H9 (cell line): ENCODE measurements at regions not wholly inside any gene's neighbourhood (a gene's known extent, or its start where the extent isn't known, plus 50 kb on each side); places are given as distances from the start of the nearest gene placed in this dataset.

Experiments used
- DNase-seq: peaks from one replicate; pipeline ENCODE4 v3.0.0-alpha.2; 2017
- H2AFZ ChIP-seq: one replicate; pipeline ENCODE4 v1.6.1; 2013; ENCODE audit warnings: mild to moderate bottlenecking, low read length, control low read depth, moderate library complexity
- H2AK5ac ChIP-seq: 2 replicates; pipeline ENCODE4 v1.6.1; 2013; ENCODE audit warnings: low read length, control low read depth, mixed read lengths; ENCODE audit not compliant: insufficient read length
- H2BK120ac ChIP-seq: one replicate; pipeline ENCODE4 v1.6.1; 2013; ENCODE audit warnings: low read depth, mild to moderate bottlenecking, low read length, control low read depth, inconsistent platforms; ENCODE audit not compliant: poor library complexity, severe bottlenecking
- H2BK12ac ChIP-seq: 2 replicates; pipeline ENCODE4 v1.6.1; 2013; ENCODE audit warnings: low read length, control low read depth, mixed read lengths, low read depth; ENCODE audit not compliant: insufficient read length
- H2BK15ac ChIP-seq: 2 replicates; pipeline ENCODE4 v1.6.1; 2013; ENCODE audit warnings: low read depth, low read length, control low read depth
- H2BK20ac ChIP-seq: one replicate; pipeline ENCODE4 v1.6.1; 2013; ENCODE audit warnings: low read depth, mild to moderate bottlenecking, low read length, control low read depth, inconsistent platforms; ENCODE audit not compliant: poor library complexity, severe bottlenecking
- H2BK5ac ChIP-seq: 2 replicates; pipeline ENCODE4 v1.6.1; 2013; ENCODE audit warnings: low read length, control low read depth, mixed read lengths; ENCODE audit not compliant: insufficient read length
- H3K14ac ChIP-seq: 2 replicates; pipeline ENCODE4 v1.6.1; 2013; ENCODE audit warnings: low read length, control low read depth; ENCODE audit not compliant: insufficient read depth
- H3K18ac ChIP-seq: 2 replicates; pipeline ENCODE4 v1.6.1; 2013; ENCODE audit warnings: low read depth, mild to moderate bottlenecking, mixed read lengths, low read length, control low read depth; ENCODE audit not compliant: insufficient read length
- H3K23ac ChIP-seq: 2 replicates; pipeline ENCODE4 v1.6.1; 2013; ENCODE audit warnings: low read length, control low read depth, mixed read lengths, low read depth; ENCODE audit not compliant: insufficient read length
- H3K23me2 ChIP-seq: 2 replicates; pipeline ENCODE4 v1.6.1; 2013; ENCODE audit warnings: low read depth, mild to moderate bottlenecking, mixed read lengths, low read length, control low read depth; ENCODE audit not compliant: insufficient read length, poor library complexity, severe bottlenecking
- H3K27ac ChIP-seq: 2 replicates; pipeline ENCODE4 v1.5.1; 2013; ENCODE audit warnings: low read length, control low read depth, mixed read lengths, low read depth; ENCODE audit not compliant: insufficient read length
- H3K27me3 ChIP-seq: 2 replicates; pipeline ENCODE4 v1.6.1; 2013; ENCODE audit warnings: low read length, control low read depth, inconsistent platforms; ENCODE audit not compliant: insufficient read depth
- H3K4ac ChIP-seq: 2 replicates; pipeline ENCODE4 v1.6.1; 2013; ENCODE audit warnings: low read depth, mild to moderate bottlenecking, control low read depth, inconsistent platforms, low read length, moderate library complexity
- H3K4me1 ChIP-seq: 2 replicates; pipeline ENCODE4 v1.6.1; 2013; ENCODE audit warnings: low read length, control low read depth, inconsistent platforms; ENCODE audit not compliant: insufficient read depth
- H3K4me2 ChIP-seq: 2 replicates; pipeline ENCODE4 v1.6.1; 2013; ENCODE audit warnings: low read length, control low read depth, mixed read lengths; ENCODE audit not compliant: insufficient read length, insufficient read depth
- H3K56ac ChIP-seq: 2 replicates; pipeline ENCODE4 v1.6.1; 2013; ENCODE audit warnings: low read depth, mild to moderate bottlenecking, mixed read lengths, low read length, control low read depth; ENCODE audit not compliant: insufficient read length
- H3K79me1 ChIP-seq: 2 replicates; pipeline ENCODE4 v1.6.1; 2013; ENCODE audit warnings: low read depth, mild to moderate bottlenecking, moderate library complexity, low read length, control low read depth, inconsistent platforms; ENCODE audit not compliant: insufficient read depth, poor library complexity, severe bottlenecking
- H3K79me2 ChIP-seq: 2 replicates; pipeline ENCODE4 v1.6.1; 2013; ENCODE audit warnings: low read length, control low read depth, inconsistent platforms; ENCODE audit not compliant: insufficient read depth
- H3K9ac ChIP-seq: 2 replicates; pipeline ENCODE4 v1.6.1; 2013; ENCODE audit warnings: low read length, control low read depth, mixed read lengths; ENCODE audit not compliant: insufficient read length; ENCODE audit errors: extremely low read depth
- H3K9me3 ChIP-seq: one replicate; pipeline ENCODE4 v1.6.1; 2013; ENCODE audit warnings: low read depth, low read length, inconsistent platforms; ENCODE audit not compliant: control insufficient read depth
- H3T11ph ChIP-seq: one replicate; pipeline ENCODE4 v1.6.1; 2013; ENCODE audit warnings: mild to moderate bottlenecking, low read length, control low read depth, inconsistent platforms
- H4K20me1 ChIP-seq: one replicate; pipeline ENCODE4 v1.6.1; 2013; ENCODE audit not compliant: control insufficient read depth, insufficient read length, insufficient read depth
- H4K5ac ChIP-seq: 2 replicates; pipeline ENCODE4 v1.6.1; 2013; ENCODE audit warnings: low read depth, mild to moderate bottlenecking, mixed read lengths, low read length, control low read depth; ENCODE audit not compliant: insufficient read length
- H4K8ac ChIP-seq: replicated peaks from 2 replicates; pipeline ENCODE4 v1.6.1; 2013; ENCODE audit warnings: low read length, control low read depth, mixed read lengths, low read depth; ENCODE audit not compliant: insufficient read length
- H4K91ac ChIP-seq: 2 replicates; pipeline ENCODE4 v1.6.1; 2013; ENCODE audit warnings: low read depth, mild to moderate bottlenecking, moderate library complexity, mixed read lengths, low read length, control low read depth; ENCODE audit not compliant: insufficient read length
- H3K27ac Mint-ChIP-seq, 3 experiments: 2 replicates in 2 of 3; 3 replicates in 1 of 3; pipeline ENCODE4 v1.8.0; 2020 to 2021; ENCODE audit warnings: mixed read lengths in 3 of 3, mild to moderate bottlenecking in 1 of 3, moderate library complexity in 1 of 3
- H3K27me3 Mint-ChIP-seq: 2 replicates; pipeline ENCODE4 v1.8.0; 2021; ENCODE audit warnings: low read depth, mild to moderate bottlenecking, moderate library complexity, mixed read lengths
- H3K36me3 Mint-ChIP-seq, 3 experiments: 2 replicates in 2 of 3; 3 replicates in 1 of 3; pipeline ENCODE4 v1.8.0; 2020 to 2021; ENCODE audit warnings: low read depth in 3 of 3, mixed read lengths in 3 of 3; ENCODE audit not compliant: insufficient read depth in 1 of 3
- H3K4me1 Mint-ChIP-seq, 2 experiments: 2 replicates each; pipeline ENCODE4 v1.8.0; 2020; ENCODE audit warnings: mixed read lengths in 2 of 2
- H3K4me3 Mint-ChIP-seq, 2 experiments: 2 replicates in 1 of 2; 3 replicates in 1 of 2; pipeline ENCODE4 v1.8.0; 2020 to 2021; ENCODE audit warnings: mild to moderate bottlenecking in 2 of 2, mixed read lengths in 2 of 2, moderate library complexity in 1 of 2
- H3K9me3 Mint-ChIP-seq, 2 experiments: 2 replicates in 1 of 2; 3 replicates in 1 of 2; pipeline ENCODE4 v1.8.0; 2020; ENCODE audit warnings: mild to moderate bottlenecking in 2 of 2, mixed read lengths in 2 of 2, moderate library complexity in 1 of 2
- CTCF ChIP-seq: fragments of 200-600 bp; sonication (generic); conservative IDR thresholded peaks from 3 replicates; pipeline ENCODE4 v1.8.0; 2021; ENCODE audit warnings: antibody characterized with exemption, mild to moderate bottlenecking

- no peak overlapping the region for H3K14ac ChIP-seq
- no peak overlapping the region for H4K5ac ChIP-seq
- H3K23ac ChIP-seq: no peak overlapping the region
- no peaks in the 10 kb centered on the region for H4K20me1 ChIP-seq
- no peak overlapping the region for H2AFZ ChIP-seq
- no peak overlapping the region for H3K9ac ChIP-seq
- H4K8ac ChIP-seq: no peak overlapping the region
- Mint-ChIP-seq H3K4me1 (peaks cover 12% of the 10 kb centered on the region in 2 experiments), H3K9me3 (peaks cover 0 to 5% of the 10 kb centered on the region in 2 experiments; a peak in 3 of 5 replicates), H3K27ac (0 out of 7 replicates have a peak overlapping the region, but pooled peaks of 1 of the 3 experiments have one; percentile 8), H3K4me3 (no peak overlapping the region), H3K27me3 (no peaks in the 10 kb centered on the region), H3K36me3 (peaks cover 0 to 7% (median 2%) of the 10 kb centered on the region in 3 experiments; a peak in 3 of 7 replicates)
- H3K4ac ChIP-seq: no peak overlapping the region
- H2BK12ac ChIP-seq: no peak overlapping the region
- H2BK120ac ChIP-seq: no peak overlapping the region
- H3K4me1 ChIP-seq: no peaks in the 10 kb centered on the region
- H3K23me2 ChIP-seq: no peaks in the 10 kb centered on the region
- no peak overlapping the region for H3K27ac ChIP-seq
- TF ChIP-seq CTCF: no peak
- no peak overlapping the region for H2BK20ac ChIP-seq
- H3K56ac ChIP-seq: no peak overlapping the region
- no peaks in the 10 kb centered on the region for H3K9me3 ChIP-seq
- no peak overlapping the region for H3T11ph ChIP-seq
- no peaks in the 10 kb centered on the region for H3K79me1 ChIP-seq
- no peak overlapping the region for H2BK15ac ChIP-seq
- no peak overlapping the region for H2BK5ac ChIP-seq
- H4K91ac ChIP-seq: no peak overlapping the region
- H3K18ac ChIP-seq: no peak overlapping the region
- DNase-seq: no peak
- H2AK5ac ChIP-seq: no peak overlapping the region
- no peak overlapping the region for H3K4me2 ChIP-seq
- no peaks in the 10 kb centered on the region for H3K27me3 ChIP-seq
- no peaks in the 10 kb centered on the region for H3K79me2 ChIP-seq
These were observed 1375.4 kb downstream of the NSUN3 start for GRCh38 chr3:95438274-95438673.
